ENCODE measurements at regions not wholly inside any gene's neighbourhood (a gene's known extent, or its start where the extent isn't known, plus 50 kb on each side); places are given as distances from the start of the nearest gene placed in this dataset.

- H3K4me3 ChIP-seq, result no peak overlapping the region
- TF ChIP-seq CTCF (IDR thresholded peaks at IDR 0.05; ENCODE audit: poor library complexity) (no peak), EZH2 (IDR thresholded peaks at IDR 0.05; ENCODE audit: borderline replicate concordance) (no peak), EZH2phosphoT487 (IDR thresholded peaks at IDR 0.05; ENCODE audit: low read depth, severe bottlenecking, unreplicated experiment) (no peak)
- no peaks in the 10 kb centered on the region for H3K27me3 ChIP-seq
- no peak overlapping the region for H2AFZ ChIP-seq
- no peak overlapping the region for H3K27ac ChIP-seq
- H3K9me2 ChIP-seq (replicated peaks; ENCODE audit: insufficient read depth), result no peaks in the 10 kb centered on the region
- WGBS (ENCODE audit: low lambda C conversion rate, missing lambda C conversion rate), result 89% methylated on average over 9 of the region's 9 CpGs
- no peaks in the 10 kb centered on the region for H3K4me1 ChIP-seq (ENCODE audit: insufficient read depth)
- no peaks in the 10 kb centered on the region for H4K20me1 ChIP-seq (ENCODE audit: insufficient read depth, poor library complexity, severe bottlenecking)
- no peaks in the 10 kb centered on the region for H3K9me3 ChIP-seq (ENCODE audit: low read depth)
- no peak overlapping the region for H3K4me2 ChIP-seq
- DNase-seq (ENCODE audit: low spot score), result no peak
- no peaks in the 10 kb centered on the region for H3K36me3 ChIP-seq (replicated peaks; ENCODE audit: insufficient read depth, low read depth)
- no peaks in the 10 kb centered on the region for H3K79me2 ChIP-seq
Measured at GRCh38 chr14:96629082-96629481, 126.9 kb downstream of the PAPOLA start.

- H3K4me3 ChIP-seq, result no peak overlapping the region
- H4K20me1 ChIP-seq (ENCODE audit: insufficient read depth, poor library complexity, severe bottlenecking), result no peaks in the 10 kb centered on the region
- no peaks in the 10 kb centered on the region for H3K27me3 ChIP-seq
- no peaks in the 10 kb centered on the region for H3K79me2 ChIP-seq
- TF ChIP-seq CTCF (IDR thresholded peaks at IDR 0.05; ENCODE audit: poor library complexity) (no peak), EZH2 (IDR thresholded peaks at IDR 0.05; ENCODE audit: borderline replicate concordance) (no peak), EZH2phosphoT487 (IDR thresholded peaks at IDR 0.05; ENCODE audit: low read depth, severe bottlenecking, unreplicated experiment) (no peak)
- DNase-seq (ENCODE audit: low spot score), result no peak
- H3K9me2 ChIP-seq (replicated peaks; ENCODE audit: insufficient read depth), result no peaks in the 10 kb centered on the region
- no peak overlapping the region for H3K4me2 ChIP-seq
- H3K27ac ChIP-seq, result no peak overlapping the region
- WGBS (ENCODE audit: low lambda C conversion rate, missing lambda C conversion rate), result 82% methylated on average over 4 of the region's 4 CpGs
- H3K4me1 ChIP-seq (ENCODE audit: insufficient read depth), result no peaks in the 10 kb centered on the region
- H2AFZ ChIP-seq, result no peak overlapping the region
- H3K36me3 ChIP-seq (replicated peaks; ENCODE audit: insufficient read depth, low read depth), result no peaks in the 10 kb centered on the region
- no peaks in the 10 kb centered on the region for H3K9me3 ChIP-seq (ENCODE audit: low read depth)
Measured at GRCh38 chr14:96629558-96630222, 127.5 kb downstream of the PAPOLA start.

- H3K4me2 ChIP-seq, result no peak overlapping the region
- no peak for DNase-seq (ENCODE audit: low spot score)
- no peaks in the 10 kb centered on the region for H3K4me1 ChIP-seq (ENCODE audit: insufficient read depth)
- no peaks in the 10 kb centered on the region for H3K36me3 ChIP-seq (replicated peaks; ENCODE audit: insufficient read depth, low read depth)
- no peaks in the 10 kb centered on the region for H4K20me1 ChIP-seq (ENCODE audit: insufficient read depth, poor library complexity, severe bottlenecking)
- WGBS (ENCODE audit: low lambda C conversion rate, missing lambda C conversion rate), result 98% methylated on average over 6 of the region's 6 CpGs
- no peak overlapping the region for H2AFZ ChIP-seq
- TF ChIP-seq EZH2 (IDR thresholded peaks at IDR 0.05; ENCODE audit: borderline replicate concordance), result no peak
- TF ChIP-seq EZH2phosphoT487 (IDR thresholded peaks at IDR 0.05; ENCODE audit: low read depth, severe bottlenecking, unreplicated experiment), result no peak
- no peak for TF ChIP-seq CTCF (IDR thresholded peaks at IDR 0.05; ENCODE audit: poor library complexity)
- H3K27me3 ChIP-seq, result no peaks in the 10 kb centered on the region
- H3K27ac ChIP-seq, result no peak overlapping the region
- no peaks in the 10 kb centered on the region for H3K9me3 ChIP-seq (ENCODE audit: low read depth)
- no peak overlapping the region for H3K4me3 ChIP-seq
- H3K79me2 ChIP-seq, result no peaks in the 10 kb centered on the region
- no peaks in the 10 kb centered on the region for H3K9me2 ChIP-seq (replicated peaks; ENCODE audit: insufficient read depth)
Measured at GRCh38 chr14:96630281-96630680, 128.1 kb downstream of the PAPOLA start.

Measured in hepatocyte (in vitro differentiated cells).